ENCODE measurements at regions not wholly inside any gene's neighbourhood (a gene's known extent, or its start where the extent isn't known, plus 50 kb on each side); places are given as distances from the start of the nearest gene placed in this dataset.

- DNase-seq (ENCODE audit: low read depth) = no peak
- in situ Hi-C loops (cut with HindIII; ENCODE audit: low pct_unique_long_range_greater_than_20kb, low sequenced_read_pairs) = no loop called here
These were observed 57.6 kb downstream of the TENT5A start for GRCh38 chr6:81694855-81695254.

- in situ Hi-C loops (cut with HindIII; ENCODE audit: low pct_unique_long_range_greater_than_20kb, low sequenced_read_pairs) = no loop called here
- DNase-seq (ENCODE audit: low read depth) = no peak
These were observed 58.3 kb downstream of the TENT5A start for GRCh38 chr6:81694207-81694606.

- no peak for DNase-seq (ENCODE audit: low read depth)
- in situ Hi-C loops (cut with HindIII; ENCODE audit: low pct_unique_long_range_greater_than_20kb, low sequenced_read_pairs) = no loop called here
These were observed 59.2 kb downstream of the TENT5A start for GRCh38 chr6:81693266-81693665.

GRCh38 chr6:81690073-81690472 is 62.4 kb downstream of the TENT5A start:
- in situ Hi-C loops (cut with HindIII; ENCODE audit: low pct_unique_long_range_greater_than_20kb, low sequenced_read_pairs) = no loop called here
- DNase-seq (ENCODE audit: low read depth) = no peak

GRCh38 chr6:81689580-81689979 is 62.9 kb downstream of the TENT5A start:
- DNase-seq (ENCODE audit: low read depth) = no peak
- in situ Hi-C loops (cut with HindIII; ENCODE audit: low pct_unique_long_range_greater_than_20kb, low sequenced_read_pairs) = no loop called here

- in situ Hi-C loops (cut with HindIII; ENCODE audit: low pct_unique_long_range_greater_than_20kb, low sequenced_read_pairs) = no loop called here
- DNase-seq (ENCODE audit: low read depth) = no peak
These were observed 68.6 kb downstream of the TENT5A start for GRCh38 chr6:81683912-81684311.

GRCh38 chr6:81682858-81683620 is 69.4 kb downstream of the TENT5A start:
- in situ Hi-C loops (cut with HindIII; ENCODE audit: low pct_unique_long_range_greater_than_20kb, low sequenced_read_pairs) = no loop called here

GRCh38 chr6:81682235-81682795 is 70.2 kb downstream of the TENT5A start:
- in situ Hi-C loops (cut with HindIII; ENCODE audit: low pct_unique_long_range_greater_than_20kb, low sequenced_read_pairs) = no loop called here
- no peak for DNase-seq (ENCODE audit: low read depth)

More at GRCh38 chr6:81682858-81683620, 69.4 kb downstream of the TENT5A start:
- no peak for DNase-seq (ENCODE audit: low read depth)

- in situ Hi-C loops (cut with HindIII; ENCODE audit: low pct_unique_long_range_greater_than_20kb, low sequenced_read_pairs) = no loop called here
- no peak for DNase-seq (ENCODE audit: low read depth)
These were observed 83.0 kb downstream of the TENT5A start for GRCh38 chr6:81669445-81669844.

- in situ Hi-C loops (cut with HindIII; ENCODE audit: low pct_unique_long_range_greater_than_20kb, low sequenced_read_pairs) = no loop called here
- DNase-seq (ENCODE audit: low read depth) = no peak
These were observed 83.8 kb downstream of the TENT5A start for GRCh38 chr6:81668615-81669047.

GRCh38 chr6:81666481-81666880 is 86.0 kb downstream of the TENT5A start:
- in situ Hi-C loops (cut with HindIII; ENCODE audit: low pct_unique_long_range_greater_than_20kb, low sequenced_read_pairs) = no loop called here
- DNase-seq (ENCODE audit: low read depth) = no peak

GRCh38 chr6:81656231-81656630 is 96.2 kb downstream of the TENT5A start:
- DNase-seq (ENCODE audit: low read depth) = no peak
- in situ Hi-C loops (cut with HindIII; ENCODE audit: low pct_unique_long_range_greater_than_20kb, low sequenced_read_pairs) = no loop called here

- DNase-seq (ENCODE audit: low read depth) = no peak
- in situ Hi-C loops (cut with HindIII; ENCODE audit: low pct_unique_long_range_greater_than_20kb, low sequenced_read_pairs) = no loop called here
These were observed 96.8 kb downstream of the TENT5A start for GRCh38 chr6:81655696-81656095.

GRCh38 chr6:81648502-81648901 is 104.0 kb downstream of the TENT5A start:
- in situ Hi-C loops (cut with HindIII; ENCODE audit: low pct_unique_long_range_greater_than_20kb, low sequenced_read_pairs) = no loop called here
- no peak for DNase-seq (ENCODE audit: low read depth)

- DNase-seq (ENCODE audit: low read depth) = no peak
- in situ Hi-C loops (cut with HindIII; ENCODE audit: low pct_unique_long_range_greater_than_20kb, low sequenced_read_pairs) = no loop called here
These were observed 109.3 kb downstream of the TENT5A start for GRCh38 chr6:81643156-81643555.

- no peak for DNase-seq (ENCODE audit: low read depth)
- in situ Hi-C loops (cut with HindIII; ENCODE audit: low pct_unique_long_range_greater_than_20kb, low sequenced_read_pairs) = no loop called here
These were observed 111.6 kb downstream of the TENT5A start for GRCh38 chr6:81640891-81641290.

GRCh38 chr6:81640126-81640525 is 112.4 kb downstream of the TENT5A start:
- in situ Hi-C loops (cut with HindIII; ENCODE audit: low pct_unique_long_range_greater_than_20kb, low sequenced_read_pairs) = no loop called here
- DNase-seq (ENCODE audit: low read depth) = no peak

GRCh38 chr6:81638366-81638765 is 114.1 kb downstream of the TENT5A start:
- DNase-seq (ENCODE audit: low read depth) = no peak

GRCh38 chr6:81636930-81637568 is 115.4 kb downstream of the TENT5A start:
- in situ Hi-C loops (cut with HindIII; ENCODE audit: low pct_unique_long_range_greater_than_20kb, low sequenced_read_pairs) = no loop called here
- no peak for DNase-seq (ENCODE audit: low read depth)

More at GRCh38 chr6:81638366-81638765, 114.1 kb downstream of the TENT5A start:
- in situ Hi-C loops (cut with HindIII; ENCODE audit: low pct_unique_long_range_greater_than_20kb, low sequenced_read_pairs) = no loop called here

All from Caki2 (cell line).